ENCODE measurements at regions not wholly inside any gene's neighbourhood (a gene's known extent, or its start where the extent isn't known, plus 50 kb on each side); places are given as distances from the start of the nearest gene placed in this dataset.

GRCh38 chr3:102715030-102715697, 280.3 kb downstream of the ZPLD1 start:
- no peak for TF ChIP-seq PATZ1 (CRISPR knock-in tag; IDR thresholded peaks at IDR 0.05; ENCODE audit: borderline replicate concordance)
- no peak for TF ChIP-seq SNAI2 (CRISPR knock-in tag; IDR thresholded peaks at IDR 0.05)
- TF ChIP-seq POU6F1 (CRISPR knock-in tag; IDR thresholded peaks at IDR 0.05; ENCODE audit: borderline replicate concordance, low read depth), result no peak
- no peak for TF ChIP-seq RARB (CRISPR knock-in tag; IDR thresholded peaks at IDR 0.05)
- no peak for TF ChIP-seq TOX (CRISPR knock-in tag; IDR thresholded peaks at IDR 0.05; ENCODE audit: borderline replicate concordance)
- TF ChIP-seq TSHZ2 (CRISPR knock-in tag; IDR thresholded peaks at IDR 0.05), result no peak
- TF ChIP-seq ZNF70 (CRISPR knock-in tag; IDR thresholded peaks at IDR 0.05), result no peak
